Hematopoietic multipotent progenitor cell treated with erythropoietin and hydrocortisone succinate and interleukin-3 and kit ligand, for 6 days (in vitro differentiated cells): ENCODE measurements at regions not wholly inside any gene's neighbourhood (a gene's known extent, or its start where the extent isn't known, plus 50 kb on each side); places are given as distances from the start of the nearest gene placed in this dataset.

Experiments
- DNase-seq: peaks from one replicate; pipeline ENCODE4 v3.0.0-alpha.2; 2015

DNA sequence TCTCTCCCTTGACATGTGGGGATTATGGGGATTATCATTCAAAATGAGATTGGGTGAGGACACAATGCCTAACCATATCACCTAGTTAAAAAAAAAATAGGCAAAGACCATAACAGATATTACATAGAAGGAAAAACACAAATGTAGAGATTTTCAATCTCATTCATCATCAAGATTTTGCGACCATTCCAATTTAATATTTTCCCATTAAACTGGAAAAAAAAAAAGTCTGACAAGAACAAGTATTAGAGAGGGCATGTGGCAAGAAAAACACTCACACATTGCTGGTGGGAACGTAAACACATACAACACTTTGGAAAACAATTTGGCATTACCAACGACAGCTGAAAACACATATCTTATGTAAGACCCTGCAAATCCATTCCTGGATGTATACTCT, 71.0 kb upstream of the MYCN start:
- DNase-seq = no peak

GRCh38 chr2:15869871-15870270, 70.5 kb upstream of the MYCN start:
- no peak for DNase-seq

GRCh38 chr2:15870565-15870964, 69.8 kb upstream of the MYCN start:
- no peak for DNase-seq

GRCh38 chr2:15871239-15871783, 69.0 kb upstream of the MYCN start:
- DNase-seq = no peak

DNA sequence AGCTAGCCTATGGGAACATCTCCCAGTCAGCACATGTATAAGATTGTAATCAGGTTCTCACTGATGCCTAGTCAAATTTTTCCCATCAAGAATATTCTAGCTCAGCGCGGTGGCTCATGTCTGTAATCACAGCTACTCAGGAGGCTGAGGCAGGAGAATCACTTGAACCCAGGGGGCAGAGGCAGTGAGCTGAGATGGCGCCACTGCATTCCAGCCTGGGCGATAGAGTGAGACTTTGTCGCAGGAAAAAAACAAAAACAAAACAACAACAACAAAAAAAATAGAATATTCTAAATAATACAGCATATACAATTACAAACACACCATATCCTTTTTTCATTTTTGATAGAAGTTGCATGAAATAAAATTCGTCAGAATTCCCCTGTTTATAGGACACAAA, 67.5 kb upstream of the MYCN start:
- no peak for DNase-seq

DNA sequence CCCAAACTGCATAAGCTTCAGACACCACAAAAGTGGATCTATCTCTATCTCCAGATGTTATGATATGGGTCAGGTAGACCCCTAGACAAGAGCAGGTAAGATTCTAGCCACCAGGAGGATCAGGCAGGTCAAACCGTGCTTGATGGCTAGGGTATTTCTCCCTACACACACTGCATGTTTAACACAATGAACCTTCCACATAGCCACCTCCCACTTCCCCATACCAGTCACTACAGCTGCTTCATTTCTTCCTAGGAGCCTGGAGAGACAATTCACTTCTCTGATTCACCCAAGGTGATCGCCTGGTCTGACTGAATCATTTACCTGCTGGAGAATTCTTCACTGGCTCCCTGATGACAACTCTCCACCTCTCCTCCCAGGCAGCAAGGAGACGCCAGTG, 66.0 kb upstream of the MYCN start:
- no peak for DNase-seq

DNA sequence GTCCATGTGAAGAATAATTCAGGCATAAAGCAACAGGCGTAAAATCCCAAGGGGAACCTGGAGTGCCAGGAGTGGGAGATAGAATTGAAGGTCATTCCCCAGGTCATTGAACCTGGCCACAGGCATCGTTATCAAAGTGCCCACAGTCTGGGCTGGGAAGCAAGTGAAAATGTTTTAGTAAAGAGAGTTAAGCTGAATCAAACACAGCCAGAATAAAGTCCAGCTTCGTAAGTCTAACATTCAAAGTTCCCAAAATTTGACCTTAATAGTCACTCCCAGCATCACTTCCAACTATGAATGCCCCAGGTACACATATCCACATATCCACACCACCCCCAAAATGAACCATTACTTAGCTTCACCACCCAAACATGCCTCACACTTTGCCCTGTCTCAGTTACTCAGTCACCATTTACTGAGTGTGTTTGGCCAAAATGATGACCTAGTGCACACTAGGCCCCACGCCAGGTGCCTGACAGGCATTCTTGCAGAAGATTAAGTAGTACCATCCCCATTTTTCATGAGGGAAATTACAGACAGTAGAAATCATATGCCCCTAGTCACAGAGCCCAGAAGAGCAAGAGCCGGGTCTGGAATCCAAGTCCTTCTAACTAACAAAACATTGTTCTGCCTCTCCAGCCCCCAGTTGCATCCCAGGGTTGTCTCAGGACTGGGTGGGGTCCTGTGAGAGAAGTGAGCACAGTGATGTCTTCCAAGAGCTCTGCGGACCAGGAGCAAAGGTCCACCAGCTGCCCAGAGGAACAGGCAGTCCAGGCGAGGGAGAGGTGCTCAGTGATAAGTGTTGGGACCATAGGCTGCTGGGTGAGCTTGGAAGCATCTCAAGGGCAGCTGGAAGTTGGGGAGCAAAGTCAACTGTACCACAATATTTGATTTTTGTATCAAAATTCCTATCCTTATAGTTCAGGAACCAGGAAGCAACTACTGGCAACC, 65.2 kb upstream of the MYCN start:
- no peak for DNase-seq

- no peak for DNase-seq
Measured at GRCh38 chr2:15875969-15876705, 64.2 kb upstream of the MYCN start.

GRCh38 chr2:15880226-15881119, 59.9 kb upstream of the MYCN start:
- DNase-seq = no peak

- DNase-seq = no peak
Measured at GRCh38 chr2:15881120-15881433, 59.3 kb upstream of the MYCN start.

DNA sequence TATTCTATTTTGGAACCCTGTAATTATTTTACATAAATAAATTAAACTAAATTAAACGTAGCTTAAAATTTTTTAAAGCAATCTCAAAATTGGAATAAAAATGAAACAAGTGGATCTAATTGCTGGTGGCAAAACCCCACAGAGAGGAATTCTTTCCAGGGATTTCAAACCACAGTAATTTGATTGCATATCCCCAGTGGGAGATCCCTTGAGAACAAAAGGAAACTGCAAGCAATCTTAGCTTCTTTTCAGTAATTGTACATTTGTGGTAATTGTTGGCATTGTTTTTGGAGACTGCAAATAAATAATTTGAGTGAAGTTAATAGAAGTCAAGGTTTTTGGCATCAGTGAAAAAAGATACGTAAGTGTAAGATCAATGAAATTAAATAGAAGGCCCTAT, 58.7 kb upstream of the MYCN start:
- no peak for DNase-seq

DNA sequence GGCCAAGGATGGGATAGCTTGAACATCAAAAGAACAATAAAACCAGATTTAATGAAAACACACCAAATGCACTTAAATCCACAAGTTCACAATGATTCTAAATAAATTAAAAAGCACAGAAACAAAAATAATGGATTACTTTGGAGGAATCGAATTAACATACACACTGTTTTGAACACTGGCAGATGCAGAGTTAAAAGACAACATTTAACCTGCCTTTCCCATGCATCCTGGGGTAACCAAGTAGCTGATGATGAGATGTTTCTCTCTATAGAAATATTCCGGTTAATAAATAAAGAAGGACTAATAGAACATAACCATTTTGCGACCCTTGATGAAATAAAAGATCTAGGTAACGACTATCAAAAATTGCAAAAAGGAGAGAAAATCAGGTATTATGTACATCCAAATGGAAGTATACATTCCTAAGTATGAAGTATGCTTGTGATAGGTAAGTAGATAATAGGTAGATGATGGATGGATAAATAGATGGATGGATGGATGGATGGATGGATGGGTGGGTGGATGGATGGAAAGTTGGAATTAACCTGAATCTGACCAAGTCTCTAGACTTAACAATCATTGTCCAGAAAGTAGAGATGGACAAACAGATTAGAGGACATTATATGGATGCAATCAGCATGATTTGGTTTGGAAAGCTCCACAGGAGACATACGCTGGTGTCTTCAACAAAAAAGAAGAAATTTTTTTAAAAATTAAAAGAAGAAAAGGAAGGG, 57.4 kb upstream of the MYCN start:
- no peak for DNase-seq

- DNase-seq = no peak
Measured at GRCh38 chr2:15883684-15884083, 56.7 kb upstream of the MYCN start.

GRCh38 chr2:15884790-15885189, 55.6 kb upstream of the MYCN start:
- no peak for DNase-seq

DNA sequence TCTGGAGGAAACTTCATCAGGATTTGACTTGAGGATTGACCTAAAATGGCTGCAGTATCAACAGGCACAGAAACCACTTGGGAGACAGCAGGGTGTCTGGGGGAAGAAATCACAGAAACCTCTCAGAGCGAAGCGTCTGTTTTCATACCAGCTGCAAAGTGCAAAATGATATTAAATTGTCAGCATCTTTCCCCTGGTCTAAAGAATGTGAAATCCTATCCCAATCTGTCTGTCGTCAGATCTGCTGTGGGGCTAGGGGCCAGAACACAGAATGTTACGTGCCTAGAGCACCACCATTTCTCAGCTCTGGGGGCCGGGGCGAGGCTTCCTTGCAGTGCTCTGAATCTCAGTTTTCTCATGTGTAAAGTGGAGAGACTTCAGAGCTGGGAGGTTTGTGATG, 54.1 kb upstream of the MYCN start:
- no peak for DNase-seq

DNA sequence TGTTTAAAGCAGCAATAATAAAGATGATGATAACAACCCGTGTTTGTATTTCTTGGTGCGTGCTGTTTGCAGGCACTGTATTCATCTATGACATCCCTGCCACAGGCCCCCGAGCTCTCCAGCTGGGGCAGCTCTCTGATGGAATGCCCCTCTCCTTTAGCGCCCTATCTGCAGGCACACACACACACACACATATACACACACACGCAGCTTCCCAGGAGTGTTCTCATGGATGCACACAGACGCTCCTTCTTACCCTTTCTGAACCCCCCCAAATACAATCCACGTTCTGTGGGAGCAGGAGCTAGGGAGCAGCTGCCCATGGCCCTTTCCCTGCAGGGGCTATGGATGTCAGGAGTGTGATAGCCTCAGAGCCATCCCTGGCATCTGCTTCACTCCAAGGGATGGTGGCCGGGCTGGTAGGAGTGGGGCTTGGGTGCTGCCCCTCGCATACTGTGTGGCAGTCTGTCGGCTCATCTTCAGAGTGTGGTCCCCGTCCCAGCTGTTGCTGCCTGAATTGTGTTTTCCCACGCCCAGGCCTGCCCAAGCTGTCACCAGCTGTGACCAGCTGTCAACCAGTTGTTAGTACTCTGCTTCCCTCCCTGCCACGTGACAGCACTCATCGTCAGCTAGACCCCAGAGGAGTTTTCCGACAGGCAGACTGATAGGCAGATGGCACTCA, 50.8 kb upstream of the MYCN start:
- no peak for DNase-seq

GRCh38 chr2:15890124-15890754, 50.1 kb upstream of the MYCN start:
- no peak for DNase-seq
